Esophagus squamous epithelium (tissue), 4 donors: ENCODE measurements at regions not wholly inside any gene's neighbourhood (a gene's known extent, or its start where the extent isn't known, plus 50 kb on each side); places are given as distances from the start of the nearest gene placed in this dataset.

Source experiments
- POLR2A ChIP-seq, 4 donors: fragments of 450-650 bp; IDR thresholded peaks; one replicate each; pipeline ENCODE4 v1.6.1; 2017; ENCODE audit warnings: antibody characterized with exemption in 4 of 4, mild to moderate bottlenecking in 4 of 4, moderate library complexity in 3 of 4
- TF ChIP-seq, protein P1 (sequence below), 6 experiments: fragments of 450-650 bp in 4 of 6; fragments of 200-600 bp in 2 of 6; sonication (generic) in 2 of 6; IDR thresholded peaks; one replicate each; pipeline ENCODE4 v1.5.1; 2016 to 2019; ENCODE audit warnings: antibody characterized with exemption in 6 of 6, mild to moderate bottlenecking in 4 of 6, moderate library complexity in 4 of 6

DNA sequence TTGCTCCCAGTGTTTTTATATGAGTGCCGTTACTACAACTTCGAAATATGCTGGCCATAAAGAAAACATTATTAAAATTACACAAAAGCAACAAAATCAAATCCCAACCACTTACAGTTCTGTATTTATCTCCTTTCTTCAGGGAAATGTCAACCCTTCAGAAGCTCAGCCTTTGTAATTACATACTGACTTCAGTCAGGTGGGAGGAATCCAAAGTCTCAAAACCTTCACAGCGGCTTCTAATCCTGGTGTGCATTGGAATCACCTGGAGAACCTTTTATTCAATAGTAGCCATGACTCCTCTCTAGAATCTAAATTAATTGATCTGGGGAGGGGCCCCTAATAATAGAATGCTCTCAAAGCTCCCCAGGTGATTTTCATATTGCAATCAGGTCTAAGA, 463.7 kb upstream of the ARHGEF26 start:
- TF ChIP-seq, protein P1, sequence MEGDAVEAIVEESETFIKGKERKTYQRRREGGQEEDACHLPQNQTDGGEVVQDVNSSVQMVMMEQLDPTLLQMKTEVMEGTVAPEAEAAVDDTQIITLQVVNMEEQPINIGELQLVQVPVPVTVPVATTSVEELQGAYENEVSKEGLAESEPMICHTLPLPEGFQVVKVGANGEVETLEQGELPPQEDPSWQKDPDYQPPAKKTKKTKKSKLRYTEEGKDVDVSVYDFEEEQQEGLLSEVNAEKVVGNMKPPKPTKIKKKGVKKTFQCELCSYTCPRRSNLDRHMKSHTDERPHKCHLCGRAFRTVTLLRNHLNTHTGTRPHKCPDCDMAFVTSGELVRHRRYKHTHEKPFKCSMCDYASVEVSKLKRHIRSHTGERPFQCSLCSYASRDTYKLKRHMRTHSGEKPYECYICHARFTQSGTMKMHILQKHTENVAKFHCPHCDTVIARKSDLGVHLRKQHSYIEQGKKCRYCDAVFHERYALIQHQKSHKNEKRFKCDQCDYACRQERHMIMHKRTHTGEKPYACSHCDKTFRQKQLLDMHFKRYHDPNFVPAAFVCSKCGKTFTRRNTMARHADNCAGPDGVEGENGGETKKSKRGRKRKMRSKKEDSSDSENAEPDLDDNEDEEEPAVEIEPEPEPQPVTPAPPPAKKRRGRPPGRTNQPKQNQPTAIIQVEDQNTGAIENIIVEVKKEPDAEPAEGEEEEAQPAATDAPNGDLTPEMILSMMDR (IDR thresholded peaks at IDR 0.05): no peak
- TF ChIP-seq POLR2A (IDR thresholded peaks at IDR 0.05): no peak
